Adipocyte (in vitro differentiated cells): ENCODE measurements at regions not wholly inside any gene's neighbourhood (a gene's known extent, or its start where the extent isn't known, plus 50 kb on each side); places are given as distances from the start of the nearest gene placed in this dataset.
A peak's percentile ranks its signal among the peaks of the same experiment; 100 is the strongest.

Experiments used
- DNase-seq: peaks from one replicate; pipeline ENCODE4 v3.0.0-alpha.2; 2015; ENCODE audit warnings: low read depth
- H3K27me3 ChIP-seq: replicated peaks from 2 replicates; pipeline ENCODE4 v1.7.0; 2013; ENCODE audit warnings: mild to moderate bottlenecking, low read length, moderate library complexity; ENCODE audit not compliant: control insufficient read depth, insufficient read depth
- H3K36me3 ChIP-seq: 2 replicates; pipeline ENCODE4 v1.7.0; 2013; ENCODE audit warnings: low read length, mild to moderate bottlenecking, moderate library complexity; ENCODE audit not compliant: control insufficient read depth, insufficient read depth, severe bottlenecking
- H3K4me1 ChIP-seq: 2 replicates; pipeline ENCODE4 v1.7.0; 2013; ENCODE audit warnings: mild to moderate bottlenecking, low read length, moderate library complexity; ENCODE audit not compliant: control insufficient read depth, insufficient read depth
- H3K4me3 ChIP-seq: 2 replicates; pipeline ENCODE4 v1.7.0; 2013; ENCODE audit warnings: mild to moderate bottlenecking, low read length, moderate library complexity
- H3K9ac ChIP-seq: 2 replicates; pipeline ENCODE4 v1.7.0; 2013; ENCODE audit warnings: mild to moderate bottlenecking, low read length, moderate library complexity
- H3K9me3 ChIP-seq: 2 replicates; pipeline ENCODE4 v1.7.0; 2013; ENCODE audit warnings: mild to moderate bottlenecking, low read length, moderate library complexity; ENCODE audit not compliant: control insufficient read depth

DNA sequence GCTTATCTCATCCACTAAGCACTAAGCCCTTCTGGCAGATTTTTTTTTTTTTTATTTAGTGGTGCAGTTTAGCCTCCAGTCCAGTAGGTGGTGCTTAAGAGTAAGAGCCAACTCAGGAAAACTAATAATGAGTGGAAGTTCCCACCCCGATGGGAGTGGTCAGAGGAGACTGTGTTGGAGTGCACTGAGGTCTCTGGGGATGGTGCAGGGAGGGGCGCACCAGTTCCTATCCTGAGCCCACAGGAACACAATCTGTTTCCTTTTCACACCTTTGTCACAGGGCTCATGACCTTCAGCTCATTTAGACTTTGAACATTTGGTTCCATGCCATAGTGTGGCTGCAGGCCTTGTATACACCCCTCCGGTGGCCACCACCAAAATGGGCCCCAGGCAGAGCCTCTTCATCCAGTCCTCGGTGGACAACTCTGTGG is 367.4 kb downstream of the SPRY2 start:
- Histone ChIP-seq H3K27me3 (no peaks in the 10 kb centered on the region), H3K9me3 (peaks cover 3% of the 10 kb centered on the region), H3K9ac (no peak overlapping the region), H3K36me3 (no peaks in the 10 kb centered on the region), H3K4me3 (no peak overlapping the region), H3K4me1 (no peaks in the 10 kb centered on the region)
- DNase-seq = no peak

DNA sequence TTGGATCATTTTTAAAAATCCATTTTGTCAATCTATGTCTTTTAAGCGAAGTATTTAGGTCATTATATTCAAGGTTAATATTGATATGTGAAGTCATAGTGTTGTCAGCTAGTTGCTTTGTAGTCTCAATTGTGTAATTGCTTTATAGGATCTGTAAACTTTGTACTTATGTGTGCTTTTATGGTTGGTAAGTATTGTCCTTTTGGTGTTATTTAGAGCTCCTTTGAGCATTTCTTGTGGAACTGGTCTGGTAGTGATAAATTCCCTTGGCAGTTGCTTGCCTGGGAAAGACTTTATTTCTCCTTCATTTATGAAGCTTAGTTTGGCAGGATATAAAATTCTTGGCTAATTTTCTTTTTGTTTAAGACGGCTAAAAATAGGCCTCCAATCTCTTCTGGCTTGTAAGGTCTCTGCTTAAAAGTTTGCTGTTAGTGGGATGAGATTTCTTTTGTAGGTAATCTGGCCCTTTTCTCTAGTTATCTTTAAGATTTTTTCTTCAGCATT is 368.8 kb downstream of the SPRY2 start:
- Histone ChIP-seq H3K9ac (no peak overlapping the region), H3K9me3 (peaks cover 3% of the 10 kb centered on the region), H3K27me3 (no peaks in the 10 kb centered on the region), H3K4me1 (no peaks in the 10 kb centered on the region), H3K36me3 (no peaks in the 10 kb centered on the region), H3K4me3 (no peak overlapping the region)
- no peak for DNase-seq

DNA sequence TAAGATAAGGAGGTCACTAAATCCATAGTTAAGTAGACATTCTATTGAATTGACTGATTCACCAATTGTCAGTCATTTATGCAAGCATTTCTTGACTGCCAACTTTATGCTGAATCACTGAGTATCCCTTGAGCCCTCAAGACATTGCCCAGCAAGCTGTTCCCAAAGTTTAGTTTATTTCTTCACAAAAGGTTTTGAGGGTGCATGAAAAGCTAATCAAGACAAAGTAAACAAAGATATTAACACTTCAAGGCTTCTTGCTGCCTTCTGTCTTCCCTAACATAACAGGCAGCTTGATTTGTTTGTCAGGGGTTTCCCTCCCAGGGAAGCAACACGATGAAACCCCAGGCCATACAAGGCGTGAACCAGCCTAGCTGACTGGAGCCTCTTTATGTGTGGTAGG is 374.4 kb downstream of the SPRY2 start:
- no peaks in the 10 kb centered on the region for H3K36me3 ChIP-seq
- DNase-seq = peak; percentile 28
- no peak overlapping the region for H3K4me3 ChIP-seq
- H3K9me3 ChIP-seq = no peaks in the 10 kb centered on the region
- H3K27me3 ChIP-seq = no peaks in the 10 kb centered on the region
- peaks cover 10% of the 10 kb centered on the region for H3K4me1 ChIP-seq
- H3K9ac ChIP-seq = no peak overlapping the region

DNA sequence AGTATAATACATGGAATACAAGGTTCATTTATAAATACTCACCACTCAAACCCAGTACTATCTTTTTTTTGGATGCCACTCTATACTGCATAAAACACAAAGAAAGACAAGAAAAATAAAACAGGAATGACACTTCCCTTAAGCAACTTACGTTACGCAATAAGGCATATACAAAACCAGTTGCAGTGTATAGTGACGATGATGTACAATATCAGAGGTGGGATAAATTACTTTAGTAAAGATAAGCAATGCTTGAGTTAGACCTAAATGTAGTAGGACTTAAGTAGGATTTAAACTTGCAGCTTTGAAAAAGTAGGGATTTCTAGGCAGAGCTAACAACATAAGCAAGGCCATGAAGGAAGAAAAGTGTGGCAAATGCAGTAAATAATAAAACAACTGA is 374.9 kb downstream of the SPRY2 start:
- H3K9ac ChIP-seq = no peak overlapping the region
- DNase-seq = peak; percentile 50
- H3K4me1 ChIP-seq = peaks cover 10% of the 10 kb centered on the region
- no peaks in the 10 kb centered on the region for H3K9me3 ChIP-seq
- no peaks in the 10 kb centered on the region for H3K36me3 ChIP-seq
- no peaks in the 10 kb centered on the region for H3K27me3 ChIP-seq
- no peak overlapping the region for H3K4me3 ChIP-seq

DNA sequence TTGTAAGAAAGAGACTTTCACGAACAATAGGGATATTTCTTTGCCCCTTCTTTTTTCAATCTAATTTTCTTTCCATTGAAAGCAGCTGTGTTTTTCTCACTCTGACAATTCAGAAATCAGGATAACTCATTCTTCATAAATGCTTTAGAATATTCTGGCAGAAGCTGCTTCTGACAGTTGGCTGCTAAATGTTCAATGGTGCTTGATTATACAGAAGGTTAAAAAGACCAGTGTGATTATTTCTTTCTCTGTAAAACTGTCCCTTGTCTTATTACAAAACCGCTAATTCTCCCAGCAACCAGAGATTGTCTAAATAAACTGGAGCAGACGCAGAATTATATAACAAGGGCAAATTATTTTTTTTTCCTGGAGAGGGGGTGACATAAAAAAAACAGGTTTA is 394.4 kb downstream of the SPRY2 start:
- H3K36me3 ChIP-seq = no peaks in the 10 kb centered on the region
- H3K9me3 ChIP-seq = peaks cover 3% of the 10 kb centered on the region
- H3K27me3 ChIP-seq = no peaks in the 10 kb centered on the region
- H3K4me1 ChIP-seq = no peaks in the 10 kb centered on the region
- no peak for DNase-seq
- no peak overlapping the region for H3K4me3 ChIP-seq
- no peak overlapping the region for H3K9ac ChIP-seq

DNA sequence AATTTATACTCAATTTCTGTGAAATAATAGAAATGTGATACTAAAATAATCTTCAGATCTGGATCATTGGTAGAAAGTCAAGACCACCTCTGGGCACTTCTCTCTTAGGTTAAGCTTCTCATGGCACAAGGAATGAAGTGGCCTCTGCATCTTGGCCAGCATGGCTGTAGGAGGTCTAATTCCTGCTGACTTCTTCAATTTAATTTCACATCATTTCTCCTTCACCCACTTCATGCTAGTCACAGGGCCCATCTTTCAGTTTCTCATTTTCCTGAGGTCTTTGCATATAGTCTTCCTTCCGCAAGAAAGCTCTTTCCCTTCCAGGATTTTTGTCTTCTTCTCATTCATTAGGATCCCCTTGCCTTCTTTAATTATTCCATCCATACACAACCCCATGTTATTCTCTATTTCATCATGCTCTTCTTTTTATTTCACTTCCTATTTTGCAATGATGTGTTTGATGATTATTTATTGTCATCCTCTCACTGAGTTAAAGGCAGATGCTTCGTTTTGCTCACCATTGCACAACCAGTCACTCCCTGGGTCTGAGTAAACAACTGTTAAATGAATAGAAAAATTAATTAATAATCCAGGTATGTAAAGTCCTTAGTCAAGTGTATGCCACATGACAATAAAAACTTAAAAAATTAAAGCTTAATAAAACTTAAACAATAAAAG is 397.4 kb downstream of the SPRY2 start:
- H3K9me3 ChIP-seq = peaks cover 3% of the 10 kb centered on the region
- no peak overlapping the region for H3K9ac ChIP-seq
- DNase-seq = no peak

DNA sequence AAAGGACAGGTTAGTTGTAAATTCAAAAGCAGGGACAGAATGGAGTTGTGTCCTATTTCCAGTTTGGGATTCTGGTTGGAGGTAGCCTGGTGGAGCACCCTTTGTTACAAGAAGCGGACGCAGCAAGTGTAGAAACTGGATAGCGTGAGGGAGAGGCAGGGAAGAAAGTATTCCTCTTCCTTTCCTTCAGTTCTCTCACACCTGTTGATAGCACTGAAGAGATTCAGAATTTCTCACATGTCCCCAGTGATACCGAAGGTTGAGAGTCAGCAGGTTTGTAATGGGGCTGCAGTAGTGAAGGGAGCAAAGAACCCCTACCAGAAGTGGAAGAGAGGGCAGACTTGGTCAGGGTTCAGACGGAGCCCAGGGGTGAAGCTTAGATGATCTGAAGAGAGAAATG is 399.2 kb downstream of the SPRY2 start:
- Histone ChIP-seq H3K9ac (no peak overlapping the region), H3K4me3 (no peak overlapping the region), H3K4me1 (peaks cover 10% of the 10 kb centered on the region), H3K9me3 (no peaks in the 10 kb centered on the region), H3K36me3 (no peaks in the 10 kb centered on the region), H3K27me3 (no peaks in the 10 kb centered on the region)
- DNase-seq = no peak

More for the DNA sequence above, 397.4 kb downstream of the SPRY2 start:
- Histone ChIP-seq H3K27me3 (no peaks in the 10 kb centered on the region), H3K36me3 (no peaks in the 10 kb centered on the region), H3K4me3 (no peak overlapping the region), H3K4me1 (no peaks in the 10 kb centered on the region)

DNA sequence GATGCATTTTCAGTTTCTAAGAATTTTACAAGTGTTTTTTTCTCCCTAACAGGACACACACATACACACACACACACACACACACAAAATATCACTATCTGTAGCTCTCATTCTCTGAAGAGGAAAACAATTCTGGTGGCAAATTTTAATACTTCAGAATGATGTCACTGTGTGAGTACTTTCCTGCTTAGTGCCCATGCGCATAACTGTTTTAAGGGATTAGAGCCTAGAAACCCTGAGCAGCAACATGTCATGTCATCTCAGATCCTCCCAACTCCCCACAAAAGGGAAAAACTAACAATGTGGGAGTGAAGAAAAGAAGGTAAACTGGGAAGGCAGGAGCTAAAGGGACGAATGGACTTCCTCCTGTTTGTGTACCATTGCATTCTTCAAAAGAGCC is 401.2 kb downstream of the SPRY2 start:
- Histone ChIP-seq H3K9ac (no peak overlapping the region), H3K36me3 (no peaks in the 10 kb centered on the region), H3K4me1 (peaks cover 29% of the 10 kb centered on the region), H3K4me3 (no peak overlapping the region), H3K9me3 (no peaks in the 10 kb centered on the region), H3K27me3 (no peaks in the 10 kb centered on the region)
- DNase-seq = no peak

DNA sequence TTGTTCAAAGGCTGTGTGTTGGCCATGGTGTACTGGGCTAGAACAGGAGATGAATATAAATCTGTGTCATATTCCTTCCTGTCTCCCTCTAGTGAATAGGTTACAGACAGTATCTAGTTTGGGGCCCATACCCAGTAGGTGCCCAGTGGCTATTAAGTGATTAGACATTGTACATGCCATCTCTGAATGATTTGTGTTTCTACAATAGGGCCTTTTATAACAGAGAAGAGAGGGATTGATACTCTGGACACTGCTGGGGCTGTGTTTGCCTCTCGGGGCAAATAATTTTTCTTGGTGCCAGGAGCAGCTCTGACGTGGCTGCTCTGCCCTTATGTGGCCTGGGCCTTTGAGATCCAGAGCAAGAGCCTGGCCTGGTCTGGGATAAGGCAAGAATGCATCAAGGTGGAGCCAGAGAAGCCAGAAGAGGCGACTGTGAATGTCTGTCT is 403.1 kb downstream of the SPRY2 start:
- Histone ChIP-seq H3K9me3 (no peaks in the 10 kb centered on the region), H3K4me1 (peaks cover 29% of the 10 kb centered on the region), H3K36me3 (no peaks in the 10 kb centered on the region), H3K4me3 (no peak overlapping the region), H3K9ac (no peak overlapping the region), H3K27me3 (no peaks in the 10 kb centered on the region)
- DNase-seq = no peak

DNA sequence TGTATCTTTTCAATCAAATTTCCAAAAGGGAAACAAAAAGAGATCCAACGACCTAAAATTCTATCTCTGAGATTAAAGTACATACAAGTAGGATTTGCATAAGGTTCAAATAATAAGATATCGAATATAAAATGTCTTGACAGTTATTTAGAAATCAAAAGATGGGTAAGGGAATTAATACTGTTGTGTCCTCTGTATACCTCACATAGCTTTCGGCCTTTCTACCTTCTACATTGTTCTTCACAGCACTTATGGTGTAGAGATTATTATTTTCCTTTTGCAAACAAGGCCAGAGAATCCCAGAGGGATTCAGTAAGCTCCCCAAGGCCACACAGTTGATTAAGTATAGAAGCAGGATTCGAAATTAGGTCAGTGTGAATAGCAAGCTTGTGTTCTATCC is 403.6 kb downstream of the SPRY2 start:
- DNase-seq = no peak
- Histone ChIP-seq H3K9me3 (no peaks in the 10 kb centered on the region), H3K4me3 (no peak overlapping the region), H3K9ac (peak overlapping the region; percentile 57), H3K36me3 (no peaks in the 10 kb centered on the region), H3K4me1 (peaks cover 29% of the 10 kb centered on the region), H3K27me3 (no peaks in the 10 kb centered on the region)

DNA sequence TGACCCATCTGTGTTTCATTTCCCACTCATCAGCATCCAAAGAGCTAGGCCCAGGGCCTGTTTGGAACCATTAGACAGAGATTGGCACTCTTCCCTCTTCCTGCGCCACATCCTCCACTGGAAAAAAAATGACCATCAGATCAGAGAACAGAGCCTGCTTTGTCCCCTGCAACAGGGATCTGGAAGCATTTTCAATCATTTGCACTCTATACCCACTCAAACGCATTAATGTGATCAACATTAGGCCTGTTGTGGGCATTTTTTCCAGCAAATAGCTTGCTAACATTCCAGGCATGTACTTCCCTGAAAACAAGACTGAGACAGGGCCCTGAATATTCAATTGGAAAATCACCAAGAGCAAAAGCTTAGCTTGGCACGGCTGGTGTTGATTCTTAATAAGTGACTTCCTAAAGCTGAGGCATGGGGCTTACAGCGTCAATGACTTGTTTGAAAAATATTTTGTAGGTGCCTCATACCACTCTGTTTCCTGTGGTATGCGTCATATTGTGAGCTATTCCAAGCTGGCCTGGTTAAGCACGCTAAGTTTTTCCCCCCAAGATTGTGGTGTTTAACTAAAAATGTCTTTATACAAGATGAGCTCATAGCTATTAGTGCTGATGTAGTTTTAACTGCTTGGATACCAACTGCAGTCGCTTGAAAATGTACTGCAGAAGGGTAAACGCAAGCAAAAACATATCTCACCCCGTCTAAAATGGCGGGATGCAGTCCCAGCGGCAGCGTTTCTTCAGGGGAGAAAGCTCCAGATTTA is 404.4 kb downstream of the SPRY2 start:
- Histone ChIP-seq H3K36me3 (no peaks in the 10 kb centered on the region), H3K4me3 (no peak overlapping the region), H3K4me1 (peaks cover 29% of the 10 kb centered on the region), H3K27me3 (no peaks in the 10 kb centered on the region), H3K9ac (peak overlapping the region; percentile 57), H3K9me3 (no peaks in the 10 kb centered on the region)
- DNase-seq = peak; percentile 92
